ENCODE measurements at regions not wholly inside any gene's neighbourhood (a gene's known extent, or its start where the extent isn't known, plus 50 kb on each side); places are given as distances from the start of the nearest gene placed in this dataset.

DNA sequence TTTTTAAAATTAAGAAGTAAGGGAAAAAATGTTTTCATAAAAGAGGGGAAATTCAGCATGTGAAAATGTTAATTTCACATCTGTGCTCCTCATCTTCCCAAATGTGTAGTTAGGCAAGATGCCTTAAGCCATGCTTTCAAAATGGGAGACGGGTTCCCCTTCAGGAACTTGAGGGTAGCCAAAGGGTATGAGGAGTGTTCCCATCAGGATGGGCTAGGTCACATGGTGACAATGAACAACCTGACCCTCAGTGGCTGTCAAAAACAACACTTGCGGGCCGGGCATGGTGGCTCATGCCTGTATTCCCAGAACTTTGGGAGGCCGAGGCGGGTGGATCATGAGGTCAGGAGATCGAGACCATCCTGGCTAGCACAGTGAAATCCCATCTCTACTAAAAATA is 178.0 kb downstream of the ACTL7B start:
- H3K9me3 ChIP-seq (ENCODE audit: insufficient read depth, low read depth, low read length): peaks cover 4% of the 10 kb centered on the region; the same call in 1 of the 2 replicates
- no peak for TF ChIP-seq EZH2phosphoT487 (IDR thresholded peaks at IDR 0.05; ENCODE audit: borderline replicate concordance)
- TF ChIP-seq, protein P1, sequence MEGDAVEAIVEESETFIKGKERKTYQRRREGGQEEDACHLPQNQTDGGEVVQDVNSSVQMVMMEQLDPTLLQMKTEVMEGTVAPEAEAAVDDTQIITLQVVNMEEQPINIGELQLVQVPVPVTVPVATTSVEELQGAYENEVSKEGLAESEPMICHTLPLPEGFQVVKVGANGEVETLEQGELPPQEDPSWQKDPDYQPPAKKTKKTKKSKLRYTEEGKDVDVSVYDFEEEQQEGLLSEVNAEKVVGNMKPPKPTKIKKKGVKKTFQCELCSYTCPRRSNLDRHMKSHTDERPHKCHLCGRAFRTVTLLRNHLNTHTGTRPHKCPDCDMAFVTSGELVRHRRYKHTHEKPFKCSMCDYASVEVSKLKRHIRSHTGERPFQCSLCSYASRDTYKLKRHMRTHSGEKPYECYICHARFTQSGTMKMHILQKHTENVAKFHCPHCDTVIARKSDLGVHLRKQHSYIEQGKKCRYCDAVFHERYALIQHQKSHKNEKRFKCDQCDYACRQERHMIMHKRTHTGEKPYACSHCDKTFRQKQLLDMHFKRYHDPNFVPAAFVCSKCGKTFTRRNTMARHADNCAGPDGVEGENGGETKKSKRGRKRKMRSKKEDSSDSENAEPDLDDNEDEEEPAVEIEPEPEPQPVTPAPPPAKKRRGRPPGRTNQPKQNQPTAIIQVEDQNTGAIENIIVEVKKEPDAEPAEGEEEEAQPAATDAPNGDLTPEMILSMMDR (conservative IDR thresholded peaks at IDR 0.05; ENCODE audit: low read length): no peak
- no peaks in the 10 kb centered on the region for H3K9me2 ChIP-seq (replicated peaks; ENCODE audit: low read depth, low read length)
- no peaks in the 10 kb centered on the region for H3F3A ChIP-seq (ENCODE audit: low read depth)
- H3K79me2 ChIP-seq (ENCODE audit: insufficient read depth, low read length): no peaks in the 10 kb centered on the region
- H3K9ac ChIP-seq (ENCODE audit: low read depth, low read length, poor library complexity, severe bottlenecking): no peak overlapping the region
- no peaks in the 10 kb centered on the region for H4K20me1 ChIP-seq (ENCODE audit: insufficient read depth, low read length, poor library complexity, severe bottlenecking)
- no peaks in the 10 kb centered on the region for H3K36me3 ChIP-seq (ENCODE audit: insufficient read depth, low read length)
- H2AFZ ChIP-seq (ENCODE audit: low read length): no peak overlapping the region
- no peaks in the 10 kb centered on the region for H3K27me3 ChIP-seq (ENCODE audit: insufficient read depth, low read length, poor library complexity, severe bottlenecking)
- H3K4me1 ChIP-seq (ENCODE audit: insufficient read depth, low read length, poor library complexity, severe bottlenecking): no peaks in the 10 kb centered on the region
- no peak overlapping the region for H3K4me3 ChIP-seq (ENCODE audit: low read length, poor library complexity, severe bottlenecking)
- no peak overlapping the region for H3K4me2 ChIP-seq (ENCODE audit: low read depth, low read length, poor library complexity, severe bottlenecking)

DNA sequence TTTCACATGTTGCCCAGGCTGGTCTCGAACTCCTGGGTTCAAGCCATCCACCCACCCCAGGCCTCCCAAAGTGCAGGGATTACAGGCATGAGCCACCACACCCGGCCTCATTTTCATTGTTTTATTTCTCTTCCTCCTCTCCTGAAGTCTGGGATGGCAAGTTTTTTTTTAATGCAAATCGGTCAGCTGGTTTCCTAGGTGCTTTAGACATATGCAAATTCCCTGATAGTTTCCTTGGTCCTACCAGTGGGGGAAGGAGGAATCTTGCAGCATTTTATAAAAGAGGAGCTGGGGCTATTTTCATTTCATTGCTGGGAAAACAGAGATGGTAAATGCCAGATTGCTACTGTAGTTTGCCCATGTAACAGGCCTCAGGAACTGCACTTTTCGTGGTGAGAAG is 179.4 kb downstream of the ACTL7B start:
- Histone ChIP-seq H3K36me3 (ENCODE audit: insufficient read depth, low read length) (no peaks in the 10 kb centered on the region), H3K9me2 (replicated peaks; ENCODE audit: low read depth, low read length) (no peaks in the 10 kb centered on the region), H3K4me3 (ENCODE audit: low read length, poor library complexity, severe bottlenecking) (no peak overlapping the region), H3F3A (ENCODE audit: low read depth) (no peaks in the 10 kb centered on the region), H3K27me3 (ENCODE audit: insufficient read depth, low read length, poor library complexity, severe bottlenecking) (no peaks in the 10 kb centered on the region), H3K4me1 (ENCODE audit: insufficient read depth, low read length, poor library complexity, severe bottlenecking) (no peaks in the 10 kb centered on the region), H3K4me2 (ENCODE audit: low read depth, low read length, poor library complexity, severe bottlenecking) (no peak overlapping the region), H4K20me1 (ENCODE audit: insufficient read depth, low read length, poor library complexity, severe bottlenecking) (no peaks in the 10 kb centered on the region), H3K9ac (ENCODE audit: low read depth, low read length, poor library complexity, severe bottlenecking) (no peak overlapping the region), H2AFZ (ENCODE audit: low read length) (no peak overlapping the region), H3K9me3 (ENCODE audit: insufficient read depth, low read depth, low read length) (peaks cover 4% of the 10 kb centered on the region; the same call in 1 of the 2 replicates), H3K79me2 (ENCODE audit: insufficient read depth, low read length) (no peaks in the 10 kb centered on the region)
- TF ChIP-seq, protein P1 (conservative IDR thresholded peaks at IDR 0.05; ENCODE audit: low read length): no peak
- TF ChIP-seq EZH2phosphoT487 (IDR thresholded peaks at IDR 0.05; ENCODE audit: borderline replicate concordance): no peak

DNA sequence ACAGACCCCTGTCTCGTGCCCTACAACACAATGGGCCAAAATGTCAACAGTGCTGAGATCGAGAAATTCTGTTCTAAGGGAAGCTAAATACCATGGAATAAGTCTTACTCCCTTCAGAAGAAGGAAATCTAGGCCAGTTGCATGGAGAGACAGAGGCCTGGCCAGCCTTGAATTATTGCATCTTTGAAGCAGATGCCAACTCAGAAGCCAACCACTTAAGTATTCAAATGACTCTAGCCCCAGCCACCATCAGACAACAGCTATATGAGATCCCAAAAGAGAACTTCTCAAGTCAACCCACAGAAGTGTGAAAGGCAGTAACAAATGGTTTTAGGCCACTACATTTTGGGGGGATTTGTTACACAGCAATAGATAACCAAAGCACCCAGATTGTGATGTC is 180.1 kb downstream of the ACTL7B start:
- no peaks in the 10 kb centered on the region for H4K20me1 ChIP-seq (ENCODE audit: insufficient read depth, low read length, poor library complexity, severe bottlenecking)
- H3K9me2 ChIP-seq (replicated peaks; ENCODE audit: low read depth, low read length): no peaks in the 10 kb centered on the region
- no peak overlapping the region for H3K9ac ChIP-seq (ENCODE audit: low read depth, low read length, poor library complexity, severe bottlenecking)
- H3K9me3 ChIP-seq (ENCODE audit: insufficient read depth, low read depth, low read length): peaks cover 4% of the 10 kb centered on the region; the same call in 1 of the 2 replicates
- no peak overlapping the region for H2AFZ ChIP-seq (ENCODE audit: low read length)
- H3K36me3 ChIP-seq (ENCODE audit: insufficient read depth, low read length): no peaks in the 10 kb centered on the region
- no peaks in the 10 kb centered on the region for H3K79me2 ChIP-seq (ENCODE audit: insufficient read depth, low read length)
- no peak overlapping the region for H3K4me2 ChIP-seq (ENCODE audit: low read depth, low read length, poor library complexity, severe bottlenecking)
- TF ChIP-seq, protein P1 (conservative IDR thresholded peaks at IDR 0.05; ENCODE audit: low read length): no peak
- TF ChIP-seq EZH2phosphoT487 (IDR thresholded peaks at IDR 0.05; ENCODE audit: borderline replicate concordance): no peak
- no peaks in the 10 kb centered on the region for H3F3A ChIP-seq (ENCODE audit: low read depth)
- no peak overlapping the region for H3K4me3 ChIP-seq (ENCODE audit: low read length, poor library complexity, severe bottlenecking)
- no peaks in the 10 kb centered on the region for H3K27me3 ChIP-seq (ENCODE audit: insufficient read depth, low read length, poor library complexity, severe bottlenecking)
- no peaks in the 10 kb centered on the region for H3K4me1 ChIP-seq (ENCODE audit: insufficient read depth, low read length, poor library complexity, severe bottlenecking)

All from Loucy (cell line).